Mucosa of stomach (tissue), 1 donor: ENCODE measurements at regions not wholly inside any gene's neighbourhood (a gene's known extent, or its start where the extent isn't known, plus 50 kb on each side); places are given as distances from the start of the nearest gene placed in this dataset.
"Not testable (repeated sequence)": the region's sequence is repeated elsewhere in the genome, so short reads cannot be mapped to it uniquely, and the experiment has no call there.

Experiments used
- H3K27me3 ChIP-seq: one replicate; pipeline ENCODE4 v1.7.0; 2013; ENCODE audit warnings: mild to moderate bottlenecking, low read length; ENCODE audit not compliant: control insufficient read depth, insufficient read depth
- H3K36me3 ChIP-seq: one replicate; pipeline ENCODE4 v1.7.0; 2013; ENCODE audit warnings: low read length; ENCODE audit not compliant: control insufficient read depth, insufficient read depth
- H3K4me1 ChIP-seq: one replicate; pipeline ENCODE4 v1.7.0; 2013; ENCODE audit warnings: mild to moderate bottlenecking, low read length; ENCODE audit not compliant: control insufficient read depth, insufficient read depth
- H3K4me3 ChIP-seq: one replicate; pipeline ENCODE4 v1.7.0; 2013; ENCODE audit warnings: low read length
- H3K9ac ChIP-seq: one replicate; pipeline ENCODE4 v1.7.0; 2013; ENCODE audit warnings: mild to moderate bottlenecking, low read length, moderate library complexity
- H3K9me3 ChIP-seq: one replicate; pipeline ENCODE4 v1.7.0; 2013; ENCODE audit warnings: mild to moderate bottlenecking, low read length, moderate library complexity; ENCODE audit not compliant: control insufficient read depth
- donor health status: Pancreatic carcinoma.

GRCh38 chr17:65314212-65314611, 177.0 kb downstream of the RGS9 start:
- Histone ChIP-seq H3K4me1 (no peaks in the 10 kb centered on the region), H3K4me3 (no peak overlapping the region)

GRCh38 chr17:65312718-65313377, 175.7 kb downstream of the RGS9 start:
- Histone ChIP-seq H3K27me3 (no peaks in the 10 kb centered on the region), H3K4me3 (no peak overlapping the region), H3K9ac (no peak overlapping the region), H3K36me3 (no peaks in the 10 kb centered on the region), H3K4me1 (no peaks in the 10 kb centered on the region), H3K9me3 (no peaks in the 10 kb centered on the region)

More at GRCh38 chr17:65314212-65314611, 177.0 kb downstream of the RGS9 start:
- H3K36me3 ChIP-seq, result no peaks in the 10 kb centered on the region
- no peaks in the 10 kb centered on the region for H3K9me3 ChIP-seq
- no peaks in the 10 kb centered on the region for H3K27me3 ChIP-seq
- H3K9ac ChIP-seq, result no peak overlapping the region

GRCh38 chr17:65311261-65311660, 174.1 kb downstream of the RGS9 start:
- H3K9ac ChIP-seq, result no peak overlapping the region

GRCh38 chr17:65307961-65308316, 170.8 kb downstream of the RGS9 start:
- no peaks in the 10 kb centered on the region for H3K36me3 ChIP-seq
- H3K4me1 ChIP-seq, result no peaks in the 10 kb centered on the region
- H3K9ac ChIP-seq, result no peak overlapping the region
- H3K9me3 ChIP-seq, result no peaks in the 10 kb centered on the region
- no peaks in the 10 kb centered on the region for H3K27me3 ChIP-seq
- no peak overlapping the region for H3K4me3 ChIP-seq

More at GRCh38 chr17:65311261-65311660, 174.1 kb downstream of the RGS9 start:
- H3K4me3 ChIP-seq, result no peak overlapping the region
- H3K4me1 ChIP-seq, result no peaks in the 10 kb centered on the region
- no peaks in the 10 kb centered on the region for H3K27me3 ChIP-seq
- H3K9me3 ChIP-seq, result no peaks in the 10 kb centered on the region
- no peaks in the 10 kb centered on the region for H3K36me3 ChIP-seq

- Histone ChIP-seq H3K4me1 (no peaks in the 10 kb centered on the region), H3K9me3 (no peaks in the 10 kb centered on the region), H3K27me3 (no peaks in the 10 kb centered on the region), H3K36me3 (no peaks in the 10 kb centered on the region), H3K9ac (no peak overlapping the region), H3K4me3 (no peak overlapping the region)
Observed at GRCh38 chr17:65307081-65307960, 170.2 kb downstream of the RGS9 start.

- Histone ChIP-seq H3K9me3 (no peaks in the 10 kb centered on the region), H3K4me3 (no peak overlapping the region), H3K9ac (no peak overlapping the region), H3K4me1 (no peaks in the 10 kb centered on the region), H3K27me3 (no peaks in the 10 kb centered on the region), H3K36me3 (no peaks in the 10 kb centered on the region)
Observed at GRCh38 chr17:65305778-65306177, 168.6 kb downstream of the RGS9 start.

GRCh38 chr17:65305116-65305515, 167.9 kb downstream of the RGS9 start:
- H3K9me3 ChIP-seq, result no peaks in the 10 kb centered on the region
- no peaks in the 10 kb centered on the region for H3K4me1 ChIP-seq
- H3K36me3 ChIP-seq, result no peaks in the 10 kb centered on the region
- no peak overlapping the region for H3K9ac ChIP-seq
- no peak overlapping the region for H3K4me3 ChIP-seq
- no peaks in the 10 kb centered on the region for H3K27me3 ChIP-seq

- H3K4me3 ChIP-seq, H3K9me3 ChIP-seq, H3K9ac ChIP-seq, H3K27me3 ChIP-seq, H3K4me1 ChIP-seq, H3K36me3 ChIP-seq: not testable (repeated sequence)
Observed at GRCh38 chr17:65301882-65302281, 164.7 kb downstream of the RGS9 start.

- no peaks in the 10 kb centered on the region for H3K36me3 ChIP-seq
- H3K27me3 ChIP-seq, result no peaks in the 10 kb centered on the region
- no peaks in the 10 kb centered on the region for H3K4me1 ChIP-seq
- no peak overlapping the region for H3K9ac ChIP-seq
- H3K4me3 ChIP-seq, result no peak overlapping the region
- no peaks in the 10 kb centered on the region for H3K9me3 ChIP-seq
Observed at GRCh38 chr17:65301184-65301583, 164.0 kb downstream of the RGS9 start.

- H3K27me3 ChIP-seq, result no peaks in the 10 kb centered on the region
- H3K9ac ChIP-seq, result no peak overlapping the region
- H3K4me1 ChIP-seq, result peaks cover 14% of the 10 kb centered on the region
- no peaks in the 10 kb centered on the region for H3K36me3 ChIP-seq
- no peaks in the 10 kb centered on the region for H3K9me3 ChIP-seq
- no peak overlapping the region for H3K4me3 ChIP-seq
Observed at GRCh38 chr17:65297916-65298315, 160.7 kb downstream of the RGS9 start.

GRCh38 chr17:65297384-65297783, 160.2 kb downstream of the RGS9 start:
- Histone ChIP-seq H3K36me3 (no peaks in the 10 kb centered on the region), H3K4me1 (peaks cover 14% of the 10 kb centered on the region), H3K9me3 (no peaks in the 10 kb centered on the region), H3K9ac (no peak overlapping the region), H3K4me3 (no peak overlapping the region), H3K27me3 (no peaks in the 10 kb centered on the region)

- peak overlapping the region; percentile 2 for H3K4me3 ChIP-seq
- H3K9ac ChIP-seq, result no peak overlapping the region
- no peaks in the 10 kb centered on the region for H3K27me3 ChIP-seq
- H3K36me3 ChIP-seq, result no peaks in the 10 kb centered on the region
- peaks cover 31% of the 10 kb centered on the region for H3K4me1 ChIP-seq
- no peaks in the 10 kb centered on the region for H3K9me3 ChIP-seq
Observed at GRCh38 chr17:65294181-65294719, 157.1 kb downstream of the RGS9 start.
